ENCODE measurements at regions not wholly inside any gene's neighbourhood (a gene's known extent, or its start where the extent isn't known, plus 50 kb on each side); places are given as distances from the start of the nearest gene placed in this dataset.
"Not testable (repeated sequence)": the region's sequence is repeated elsewhere in the genome, so short reads cannot be mapped to it uniquely, and the experiment has no call there.

GRCh38 chr1:99500541-99500940 lies 145.4 kb upstream of the PALMD start:
- intact Hi-C loops (cut with micrococcal nuclease) = no loop called here

GRCh38 chr1:99501871-99502270 lies 144.0 kb upstream of the PALMD start:
- intact Hi-C loops (cut with micrococcal nuclease) = no loop called here

- intact Hi-C loops (cut with micrococcal nuclease) = no loop called here
These were observed 143.5 kb upstream of the PALMD start for GRCh38 chr1:99502400-99502799.

- intact Hi-C loops (cut with micrococcal nuclease) = no loop called here
These were observed 142.6 kb upstream of the PALMD start for GRCh38 chr1:99503276-99503747.

- intact Hi-C loops (cut with micrococcal nuclease) = no loop called here
These were observed 141.6 kb upstream of the PALMD start for GRCh38 chr1:99504287-99504686.

GRCh38 chr1:99506631-99507030 lies 139.3 kb upstream of the PALMD start:
- intact Hi-C loops (cut with micrococcal nuclease) = no loop called here

GRCh38 chr1:99507446-99507845 lies 138.5 kb upstream of the PALMD start:
- intact Hi-C loops (cut with micrococcal nuclease) = not testable (repeated sequence)

- intact Hi-C loops (cut with micrococcal nuclease) = no loop called here
These were observed 137.8 kb upstream of the PALMD start for GRCh38 chr1:99507906-99508732.

GRCh38 chr1:99508733-99509445 lies 137.0 kb upstream of the PALMD start:
- intact Hi-C loops (cut with micrococcal nuclease) = not testable (repeated sequence)

GRCh38 chr1:99514823-99515552 lies 130.9 kb upstream of the PALMD start:
- intact Hi-C loops (cut with micrococcal nuclease) = not testable (repeated sequence)

GRCh38 chr1:99516141-99516540 lies 129.8 kb upstream of the PALMD start:
- intact Hi-C loops (cut with micrococcal nuclease) = no loop called here

- intact Hi-C loops (cut with micrococcal nuclease) = no loop called here
These were observed 125.8 kb upstream of the PALMD start for GRCh38 chr1:99520121-99520520.

- intact Hi-C loops (cut with micrococcal nuclease) = no loop called here
These were observed 120.6 kb upstream of the PALMD start for GRCh38 chr1:99525331-99525730.

- intact Hi-C loops (cut with micrococcal nuclease) = no loop called here
These were observed 118.8 kb upstream of the PALMD start for GRCh38 chr1:99527078-99527477.

GRCh38 chr1:99527545-99527944 lies 118.4 kb upstream of the PALMD start:
- intact Hi-C loops (cut with micrococcal nuclease) = no loop called here

GRCh38 chr1:99529002-99529401 lies 116.9 kb upstream of the PALMD start:
- intact Hi-C loops (cut with micrococcal nuclease) = no loop called here

GRCh38 chr1:99531578-99532275 lies 114.2 kb upstream of the PALMD start:
- intact Hi-C loops (cut with micrococcal nuclease) = no loop called here

GRCh38 chr1:99532276-99532580 lies 113.7 kb upstream of the PALMD start:
- intact Hi-C loops (cut with micrococcal nuclease) = no loop called here

- intact Hi-C loops (cut with micrococcal nuclease) = no loop called here
These were observed 111.8 kb upstream of the PALMD start for GRCh38 chr1:99533909-99534637.

- intact Hi-C loops (cut with micrococcal nuclease) = no loop called here
These were observed 111.3 kb upstream of the PALMD start for GRCh38 chr1:99534638-99534930.

Measured in T-helper 1 cell treated with Interleukin-12 subunit alpha and Interleukin-12 subunit beta and Interleukin-4 antibody, amounts not matched to agents 30 ng/mL and 1 ng/mL, for 36 hours (primary cell).